DOHH2 (cell line): ENCODE measurements at regions not wholly inside any gene's neighbourhood (a gene's known extent, or its start where the extent isn't known, plus 50 kb on each side); places are given as distances from the start of the nearest gene placed in this dataset.

Experiments
- H3F3A ChIP-seq: fragments of 200-600 bp; sonication (generic), shearing (Covaris generic); 2 replicates; pipeline ENCODE4 v1.6.0; 2016; ENCODE audit warnings: antibody characterized with exemption, mild to moderate bottlenecking; ENCODE audit not compliant: control insufficient read depth, insufficient read depth
- H3K27ac ChIP-seq: fragments of 200-600 bp; sonication (generic); 2 replicates; pipeline ENCODE4 v1.5.1; 2014; ENCODE audit warnings: low read depth, mild to moderate bottlenecking, low read length, moderate library complexity
- H3K27me3 ChIP-seq: fragments of 200-600 bp; sonication (generic); 2 replicates; pipeline ENCODE4 v1.6.1; 2014; ENCODE audit warnings: mild to moderate bottlenecking, low read length, mixed read lengths; ENCODE audit not compliant: control insufficient read depth
- H3K36me3 ChIP-seq: fragments of 200-600 bp; sonication (generic); 2 replicates; pipeline ENCODE4 v1.6.1; 2014; ENCODE audit warnings: mild to moderate bottlenecking, low read length, moderate library complexity, mixed read lengths; ENCODE audit not compliant: control insufficient read depth
- H3K4me1 ChIP-seq: fragments of 200-600 bp; sonication (generic); 2 replicates; pipeline ENCODE4 v1.6.1; 2014; ENCODE audit warnings: mild to moderate bottlenecking, low read length, mixed read lengths; ENCODE audit not compliant: control insufficient read depth
- H3K4me2 ChIP-seq: fragments of 200-600 bp; sonication (generic); 2 replicates; pipeline ENCODE4 v1.6.0; 2014; ENCODE audit warnings: mild to moderate bottlenecking, low read length, moderate library complexity
- H3K4me3 ChIP-seq: fragments of 200-600 bp; sonication (generic); 2 replicates; pipeline ENCODE4 v1.5.1; 2014; ENCODE audit warnings: mild to moderate bottlenecking, low read length, mixed read lengths
- H3K79me2 ChIP-seq: fragments of 200-600 bp; sonication (generic); 2 replicates; pipeline ENCODE4 v1.6.1; 2014; ENCODE audit warnings: mild to moderate bottlenecking, low read length, mixed read lengths; ENCODE audit not compliant: control insufficient read depth
- H3K9me2 ChIP-seq: fragments of 200-600 bp; sonication (generic); replicated peaks from 2 replicates; pipeline ENCODE4 v1.6.1; 2014; ENCODE audit warnings: mild to moderate bottlenecking, low read length, mixed read lengths; ENCODE audit not compliant: control insufficient read depth
- H3K9me3 ChIP-seq: fragments of 200-600 bp; sonication (generic); 2 replicates; pipeline ENCODE4 v1.6.1; 2014; ENCODE audit warnings: antibody characterized with exemption, low read length, mixed read lengths; ENCODE audit not compliant: control insufficient read depth, insufficient read depth
- H4K20me1 ChIP-seq: fragments of 200-600 bp; sonication (generic); 2 replicates; pipeline ENCODE4 v1.6.0; 2014; ENCODE audit warnings: low read depth, mild to moderate bottlenecking, antibody characterized with exemption, low read length, moderate library complexity; ENCODE audit not compliant: control insufficient read depth, insufficient read depth
- CTCF ChIP-seq: fragments of 200-600 bp; sonication (generic); IDR thresholded peaks from one replicate; pipeline ENCODE4 v1.5.1; 2014; ENCODE audit warnings: antibody characterized with exemption, mild to moderate bottlenecking, low read depth, low read length; ENCODE audit not compliant: poor library complexity, severe bottlenecking
- EZH2phosphoT487 ChIP-seq: fragments of 200-600 bp; sonication (generic); IDR thresholded peaks from 2 replicates; pipeline ENCODE4 v1.6.1; 2017; ENCODE audit warnings: borderline replicate concordance, mild to moderate bottlenecking, antibody characterized with exemption, low read length, moderate library complexity, mixed read lengths

- Histone ChIP-seq H3F3A (no peaks in the 10 kb centered on the region), H3K4me3 (no peak overlapping the region), H3K4me2 (no peak overlapping the region), H3K9me2 (no peaks in the 10 kb centered on the region), H3K79me2 (no peaks in the 10 kb centered on the region), H3K27me3 (no peaks in the 10 kb centered on the region), H4K20me1 (no peaks in the 10 kb centered on the region), H3K36me3 (no peaks in the 10 kb centered on the region), H3K27ac (no peak overlapping the region), H3K4me1 (no peaks in the 10 kb centered on the region), H3K9me3 (no peaks in the 10 kb centered on the region)
- no peak for TF ChIP-seq CTCF
- TF ChIP-seq EZH2phosphoT487 = no peak
These were observed 463.1 kb upstream of the NECTIN3 start for GRCh38 chr3:110608566-110608965.

- no peaks in the 10 kb centered on the region for H4K20me1 ChIP-seq
- H3K79me2 ChIP-seq = no peaks in the 10 kb centered on the region
- no peak overlapping the region for H3K27ac ChIP-seq
- no peaks in the 10 kb centered on the region for H3K9me3 ChIP-seq
- no peaks in the 10 kb centered on the region for H3K36me3 ChIP-seq
- no peaks in the 10 kb centered on the region for H3F3A ChIP-seq
- no peaks in the 10 kb centered on the region for H3K27me3 ChIP-seq
- H3K9me2 ChIP-seq = no peaks in the 10 kb centered on the region
- TF ChIP-seq EZH2phosphoT487 = no peak
- TF ChIP-seq CTCF = no peak
- H3K4me3 ChIP-seq = no peak overlapping the region
- H3K4me1 ChIP-seq = no peaks in the 10 kb centered on the region
- no peak overlapping the region for H3K4me2 ChIP-seq
These were observed 459.6 kb upstream of the NECTIN3 start for GRCh38 chr3:110612045-110612444.

- no peaks in the 10 kb centered on the region for H3F3A ChIP-seq
- no peak overlapping the region for H3K4me2 ChIP-seq
- H3K36me3 ChIP-seq = no peaks in the 10 kb centered on the region
- no peaks in the 10 kb centered on the region for H4K20me1 ChIP-seq
- H3K4me1 ChIP-seq = no peaks in the 10 kb centered on the region
- no peak overlapping the region for H3K27ac ChIP-seq
- no peaks in the 10 kb centered on the region for H3K9me3 ChIP-seq
- H3K79me2 ChIP-seq = no peaks in the 10 kb centered on the region
- H3K4me3 ChIP-seq = no peak overlapping the region
- TF ChIP-seq CTCF (no peak), EZH2phosphoT487 (no peak)
- H3K9me2 ChIP-seq = no peaks in the 10 kb centered on the region
- no peaks in the 10 kb centered on the region for H3K27me3 ChIP-seq
These were observed 457.4 kb upstream of the NECTIN3 start for GRCh38 chr3:110614186-110614585.

GRCh38 chr3:110615454-110615853 is 456.2 kb upstream of the NECTIN3 start:
- no peaks in the 10 kb centered on the region for H3F3A ChIP-seq
- H3K4me3 ChIP-seq = no peak overlapping the region
- no peaks in the 10 kb centered on the region for H3K9me3 ChIP-seq
- no peaks in the 10 kb centered on the region for H3K36me3 ChIP-seq
- no peaks in the 10 kb centered on the region for H3K27me3 ChIP-seq
- no peaks in the 10 kb centered on the region for H3K9me2 ChIP-seq
- H3K4me2 ChIP-seq = no peak overlapping the region
- no peaks in the 10 kb centered on the region for H3K4me1 ChIP-seq
- H3K79me2 ChIP-seq = no peaks in the 10 kb centered on the region
- TF ChIP-seq CTCF = no peak
- no peak for TF ChIP-seq EZH2phosphoT487
- H4K20me1 ChIP-seq = no peaks in the 10 kb centered on the region
- H3K27ac ChIP-seq = no peak overlapping the region
